Right renal pelvis (tissue), 4 donors: ENCODE measurements at regions not wholly inside any gene's neighbourhood (a gene's known extent, or its start where the extent isn't known, plus 50 kb on each side); places are given as distances from the start of the nearest gene placed in this dataset.
A peak's percentile ranks its signal among the peaks of the same experiment; 100 is the strongest.
"Not testable (repeated sequence)": the region's sequence is repeated elsewhere in the genome, so short reads cannot be mapped to it uniquely, and the experiment has no call there.

Source experiments
- DNase-seq, 4 donors: peaks; one replicate each; pipeline ENCODE4 v3.0.0-alpha.2; 2013; ENCODE audit warnings: low read depth in 4 of 4, low spot score in 3 of 4, missing footprints in 1 of 4

DNA sequence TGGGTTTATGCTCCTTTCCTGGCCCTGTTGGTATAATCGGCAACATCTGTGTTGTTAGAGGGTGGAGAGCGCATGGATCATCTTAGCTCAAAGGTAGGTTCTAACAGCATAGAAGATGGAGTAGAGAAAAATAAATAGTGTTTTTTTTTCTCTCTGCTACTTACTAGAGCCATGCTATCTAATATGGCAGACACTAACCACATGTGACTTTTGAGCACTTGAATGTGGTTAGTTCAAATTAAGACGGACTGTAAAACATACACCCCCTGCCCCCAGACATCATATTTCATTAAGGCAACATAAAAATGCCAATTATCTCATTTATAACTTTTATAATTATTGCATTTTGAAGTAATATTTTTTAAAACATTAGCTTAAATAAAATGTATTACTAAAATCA is 525.1 kb downstream of the KIF20B start:
- DNase-seq, result no peak

- no peak for DNase-seq
Measured at GRCh38 chr10:90227217-90227656, 525.8 kb downstream of the KIF20B start.

DNA sequence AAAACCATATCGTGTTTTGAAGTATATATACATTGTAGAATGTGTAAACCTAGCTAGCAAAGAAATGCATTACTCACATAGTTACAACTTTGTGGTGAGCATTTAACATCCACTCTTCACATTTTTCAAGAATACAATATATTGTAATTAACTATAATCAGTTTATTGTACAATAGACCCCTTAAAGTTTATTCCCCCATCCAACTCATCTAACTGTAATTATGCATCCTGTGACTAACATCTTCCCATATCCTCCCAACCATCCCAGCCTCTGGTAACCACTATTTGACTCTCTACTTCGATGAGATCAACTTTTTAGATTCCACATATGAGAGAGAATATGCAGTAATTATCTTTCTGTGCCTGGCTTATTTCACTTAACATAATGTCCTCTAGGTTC is 526.4 kb downstream of the KIF20B start:
- DNase-seq, result no peak

DNA sequence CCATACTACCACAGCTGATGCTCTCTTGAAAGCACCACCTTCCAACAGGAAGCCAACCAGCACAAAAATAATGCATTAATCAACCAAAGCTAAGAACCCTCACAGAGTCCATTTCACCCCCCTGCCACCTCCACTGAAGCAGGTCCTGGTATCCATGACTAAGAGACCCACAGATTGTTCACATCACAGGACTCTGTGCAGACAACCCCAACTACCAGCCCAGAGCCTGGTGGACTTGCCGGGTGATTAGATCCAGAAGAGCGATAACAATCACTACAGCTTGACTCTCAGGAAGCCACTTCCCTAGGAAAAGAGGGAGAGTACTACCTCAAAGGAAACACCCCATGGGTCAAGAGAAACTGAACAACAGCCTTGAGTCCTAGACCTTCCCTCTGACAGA is 528.1 kb downstream of the KIF20B start:
- DNase-seq, result no peak

- DNase-seq, result not testable (repeated sequence)
Measured at GRCh38 chr10:90233805-90234204, 532.4 kb downstream of the KIF20B start.

- DNase-seq, result no peak
Measured at GRCh38 chr10:90245623-90246022, 544.2 kb downstream of the KIF20B start.

DNA sequence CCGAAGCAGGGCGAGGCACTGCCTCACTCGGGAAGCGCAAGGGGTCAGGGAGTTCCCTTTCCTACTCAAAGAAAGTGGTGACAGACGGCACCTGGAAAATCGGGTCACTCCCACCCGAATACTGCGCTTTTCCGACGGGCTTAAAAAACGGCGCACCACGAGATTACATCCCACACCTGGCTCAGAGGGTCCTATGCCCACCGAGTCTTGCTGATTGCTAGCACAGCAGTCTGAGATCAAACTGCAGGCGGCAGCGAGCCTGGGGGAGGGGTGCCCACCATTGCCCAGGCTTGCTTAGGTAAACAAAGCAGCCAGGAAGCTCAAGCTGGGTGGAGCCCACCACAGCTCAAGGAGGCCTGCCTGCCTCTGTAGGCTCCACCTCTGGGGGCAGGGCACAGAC is 549.4 kb downstream of the KIF20B start:
- not testable (repeated sequence) for DNase-seq

DNA sequence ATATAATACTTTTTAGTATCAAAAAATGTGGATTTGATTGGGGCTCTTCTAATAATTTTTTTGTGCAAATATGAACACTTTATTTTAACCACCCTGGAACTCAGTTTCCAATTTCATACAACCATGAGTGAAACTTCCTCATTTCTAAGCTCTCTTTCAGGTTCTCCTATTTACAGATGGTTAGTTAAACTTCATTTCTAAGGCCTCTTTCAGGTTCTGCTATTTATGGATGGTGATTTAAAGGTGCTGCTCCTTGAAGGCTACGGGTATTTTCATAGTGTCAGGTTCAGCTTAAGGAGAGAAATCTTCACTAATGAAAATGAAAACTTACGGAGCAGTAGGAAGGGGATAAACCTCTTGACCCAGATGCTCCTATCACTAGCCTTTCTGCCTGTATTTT is 568.3 kb downstream of the KIF20B start:
- no peak for DNase-seq

DNA sequence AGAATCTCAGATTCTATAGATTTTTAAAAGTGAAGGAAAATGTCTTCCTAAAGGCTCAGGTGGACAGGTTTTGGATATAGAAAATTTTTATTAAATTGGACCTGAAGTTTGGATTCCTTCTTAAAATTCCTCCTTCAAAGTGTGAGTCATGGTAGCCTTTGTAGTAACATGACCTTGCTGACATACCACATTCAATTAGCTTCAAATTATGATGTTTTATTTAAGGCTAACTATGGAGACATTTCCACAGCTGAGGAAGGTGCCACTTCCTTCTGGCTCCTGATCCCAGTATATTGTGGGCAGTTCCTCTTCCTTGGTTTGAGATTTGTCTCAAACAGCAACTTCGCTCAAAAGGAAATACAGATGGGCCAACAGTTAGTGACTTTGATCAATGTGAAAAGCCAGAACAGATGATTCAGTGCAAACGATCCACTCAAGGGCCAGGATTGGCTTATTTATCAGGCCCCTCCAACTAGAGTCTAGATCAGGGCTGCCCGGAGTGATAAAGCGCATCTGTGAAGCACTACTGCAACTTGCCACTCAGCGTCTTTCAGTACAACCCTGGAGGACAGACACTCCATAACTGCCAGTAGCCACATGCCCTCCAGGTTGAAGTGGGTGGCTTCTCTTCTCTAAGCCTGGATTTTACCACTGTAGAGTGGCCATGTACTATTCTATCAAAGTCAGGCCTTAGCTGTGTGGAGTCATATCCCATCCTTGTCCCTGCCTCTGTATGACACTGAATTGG is 573.5 kb downstream of the KIF20B start:
- DNase-seq, result no peak

GRCh38 chr10:90276894-90277475 is 575.6 kb downstream of the KIF20B start:
- no peak for DNase-seq

- no peak for DNase-seq
Measured at GRCh38 chr10:90286406-90286805, 571.4 kb downstream of the HTR7 start.

DNA sequence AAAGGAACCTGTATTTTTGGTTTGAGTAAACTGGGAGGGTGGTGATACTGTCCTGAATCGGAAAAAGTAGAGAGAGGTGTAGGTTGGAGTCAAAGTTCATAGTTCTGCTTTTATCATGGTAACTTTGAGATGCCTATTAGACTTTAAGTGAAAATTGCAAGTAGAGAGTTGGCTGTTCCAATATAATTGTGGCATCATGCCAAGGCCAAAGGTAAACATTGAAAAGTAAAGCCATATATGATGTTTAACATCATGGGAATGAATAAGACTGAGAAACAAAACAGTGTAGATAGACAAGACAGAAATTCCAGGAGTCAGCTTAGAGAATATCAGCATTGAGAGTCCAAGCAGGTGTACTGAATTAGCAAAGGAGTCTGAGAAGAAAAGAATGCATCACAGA is 570.9 kb downstream of the HTR7 start:
- no peak for DNase-seq

DNA sequence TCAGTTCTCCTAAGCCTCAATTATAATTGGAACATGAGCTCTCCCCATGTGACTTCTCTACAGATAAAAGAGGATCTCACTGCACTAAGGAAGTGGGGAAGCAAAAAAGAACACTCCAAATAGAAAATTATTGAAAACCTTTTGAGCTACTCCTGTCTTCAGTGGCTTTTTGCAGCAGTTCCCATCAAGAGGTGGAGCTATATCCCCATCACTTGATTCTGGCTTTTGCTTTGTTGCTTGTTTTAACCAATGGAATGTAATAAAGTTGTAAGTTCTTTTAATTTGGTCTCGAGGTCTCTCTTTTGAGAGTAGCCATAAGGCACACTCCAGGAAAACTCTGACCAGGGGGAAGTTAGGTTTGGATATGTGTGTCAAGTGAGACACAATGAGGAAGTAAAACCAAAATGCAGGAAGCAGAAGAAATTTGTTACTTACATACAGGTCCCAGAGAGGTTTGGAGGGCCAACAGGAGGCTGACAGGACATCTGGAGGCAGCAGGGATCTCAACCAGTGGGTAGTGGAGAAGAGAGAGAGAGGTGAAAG is 569.4 kb downstream of the HTR7 start:
- DNase-seq, result no peak

GRCh38 chr10:90289037-90289436 is 568.8 kb downstream of the HTR7 start:
- DNase-seq, result no peak

GRCh38 chr10:90293616-90294015 is 564.2 kb downstream of the HTR7 start:
- DNase-seq, result no peak

GRCh38 chr10:90294821-90295540 is 562.9 kb downstream of the HTR7 start:
- DNase-seq, result not testable (repeated sequence)

- DNase-seq, result not testable (repeated sequence)
Measured at GRCh38 chr10:90302031-90302430, 555.8 kb downstream of the HTR7 start.

- DNase-seq, result no peak
Measured at GRCh38 chr10:90302758-90303481, 554.9 kb downstream of the HTR7 start.

DNA sequence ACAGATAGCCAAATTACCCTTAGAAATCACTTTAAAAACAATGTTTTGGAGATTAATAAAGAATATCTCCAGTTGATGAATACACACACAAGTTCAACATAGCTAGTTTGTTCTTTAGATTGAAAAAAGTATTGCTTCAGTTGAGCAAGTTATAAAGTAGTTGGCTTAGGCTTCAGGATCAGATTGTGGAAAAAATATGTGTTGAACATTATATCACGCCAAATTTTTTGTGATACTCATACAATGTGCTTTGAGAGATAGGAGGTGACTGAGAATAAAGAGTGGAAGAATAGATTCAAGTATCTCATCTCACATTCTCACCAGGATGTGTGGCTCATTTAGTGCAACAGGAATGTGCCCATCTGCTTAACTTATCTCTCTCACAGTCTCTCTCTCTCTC is 553.3 kb downstream of the HTR7 start:
- no peak for DNase-seq

DNA sequence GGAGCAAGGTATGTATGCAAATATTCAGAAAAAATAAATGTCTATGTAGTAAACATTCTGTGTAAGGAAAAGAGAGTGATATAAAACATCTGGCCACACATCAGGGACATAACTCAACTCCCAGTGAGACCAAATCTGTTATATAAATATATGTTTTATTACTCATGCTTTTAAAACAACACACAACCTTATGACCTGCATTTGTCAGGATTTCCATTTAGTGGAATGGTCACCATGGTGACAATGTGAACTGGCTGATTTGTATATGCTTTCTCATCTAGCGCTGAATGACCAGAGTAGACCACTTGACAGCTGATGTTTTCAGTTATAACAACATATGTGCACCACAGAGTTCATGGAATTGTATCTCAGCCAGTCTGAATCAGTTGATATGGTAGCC is 551.7 kb downstream of the HTR7 start:
- DNase-seq, result peak; percentile 23 to 58 (median 50)

- no peak for DNase-seq
Measured at GRCh38 chr10:90308223-90308622, 549.6 kb downstream of the HTR7 start.
